GM12875 (cell line): ENCODE measurements at regions not wholly inside any gene's neighbourhood (a gene's known extent, or its start where the extent isn't known, plus 50 kb on each side); places are given as distances from the start of the nearest gene placed in this dataset.

Experiments
- H3K4me3 ChIP-seq: one replicate; pipeline ENCODE4 v1.5.1; 2011; ENCODE audit warnings: low read depth, low read length, control low read depth
- CTCF ChIP-seq: IDR thresholded peaks from 2 replicates; pipeline ENCODE4 v1.5.1; 2011; ENCODE audit warnings: low read depth, mild to moderate bottlenecking, control low read depth, inconsistent platforms, low read length, moderate library complexity, borderline replicate concordance; ENCODE audit not compliant: insufficient read depth

DNA sequence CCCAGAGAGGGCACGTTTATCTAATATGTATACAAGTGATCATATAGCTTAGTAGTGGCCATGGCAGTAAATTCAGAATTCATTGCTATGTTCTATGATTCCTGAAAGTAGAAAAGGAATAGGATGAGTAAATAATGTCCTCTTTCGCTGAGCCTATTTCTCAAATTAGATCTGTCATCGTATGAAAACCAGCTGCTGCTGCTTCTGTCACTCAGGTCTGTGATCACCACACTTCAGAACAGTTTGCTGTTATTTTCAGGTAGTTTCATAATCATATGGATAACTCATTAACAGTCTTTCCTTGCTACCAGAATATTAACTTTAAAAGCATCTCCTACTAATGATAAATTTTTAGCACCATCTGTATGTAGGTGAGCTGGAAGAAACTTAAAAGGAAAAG lies 289.1 kb upstream of the AZI2 start:
- no peak for TF ChIP-seq CTCF
- no peak overlapping the region for H3K4me3 ChIP-seq

DNA sequence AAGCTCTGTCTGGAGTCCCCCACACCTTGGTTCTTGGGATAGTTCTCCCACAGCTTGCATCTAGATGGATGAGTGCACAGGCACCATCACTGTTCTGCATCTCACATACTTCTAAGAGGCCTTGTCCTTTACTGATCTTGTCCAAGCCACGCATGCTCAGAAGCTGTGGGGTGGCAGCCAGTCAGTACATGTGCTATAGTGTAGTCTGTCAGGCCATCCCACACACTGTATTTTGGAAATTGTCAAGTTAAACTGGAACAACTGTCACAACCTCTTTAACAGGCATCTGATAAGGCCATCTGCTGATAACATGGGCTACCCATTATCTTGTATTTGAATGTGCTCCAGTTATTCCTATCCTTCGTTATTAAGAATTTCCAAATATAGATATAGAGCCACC lies 296.5 kb upstream of the AZI2 start:
- H3K4me3 ChIP-seq: no peak overlapping the region
- TF ChIP-seq CTCF: no peak

GRCh38 chr3:28646435-28646834 lies 297.8 kb upstream of the AZI2 start:
- H3K4me3 ChIP-seq: no peak overlapping the region
- no peak for TF ChIP-seq CTCF

- no peak overlapping the region for H3K4me3 ChIP-seq
- no peak for TF ChIP-seq CTCF
These were observed 300.6 kb upstream of the AZI2 start for GRCh38 chr3:28649266-28649665.

DNA sequence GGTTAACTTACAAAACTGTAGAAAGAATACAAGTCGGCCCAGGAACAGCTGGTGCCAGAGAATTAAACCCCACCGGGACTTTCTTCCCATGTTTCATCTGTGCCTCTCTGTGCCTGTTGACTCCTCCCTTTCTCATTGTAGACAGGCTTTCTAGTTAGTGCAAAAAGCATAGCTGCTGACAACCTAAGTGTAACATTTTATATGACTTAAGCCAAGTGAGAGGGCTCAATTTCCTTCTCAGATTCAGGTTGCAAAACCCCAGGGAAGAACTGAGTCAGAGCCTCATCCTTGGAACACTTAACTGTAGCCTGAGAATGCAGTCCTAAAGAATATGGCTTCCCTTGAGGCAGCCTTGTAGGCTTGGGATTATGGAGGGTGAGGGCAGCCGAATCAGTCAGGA lies 302.5 kb upstream of the AZI2 start:
- H3K4me3 ChIP-seq: no peak overlapping the region
- TF ChIP-seq CTCF: no peak

DNA sequence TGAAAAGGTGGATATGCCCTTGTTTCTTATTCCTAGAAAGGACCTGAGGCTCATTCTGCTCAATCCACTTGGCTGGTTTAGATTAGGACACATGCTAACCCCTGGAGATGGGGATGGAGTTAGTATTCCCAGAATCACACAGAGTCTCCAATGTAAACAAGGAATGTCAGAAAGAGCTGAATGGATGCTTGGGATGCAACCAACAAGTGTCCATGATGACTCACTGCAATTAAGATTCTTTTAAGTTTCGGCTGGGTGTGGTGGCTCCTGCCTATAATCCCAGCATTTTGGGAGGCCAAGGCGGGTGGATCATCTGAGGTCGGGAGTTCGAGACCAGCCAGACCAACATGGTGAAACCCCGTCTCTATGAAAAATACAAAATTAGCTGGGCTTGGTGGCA lies 315.5 kb upstream of the AZI2 start:
- no peak for TF ChIP-seq CTCF

DNA sequence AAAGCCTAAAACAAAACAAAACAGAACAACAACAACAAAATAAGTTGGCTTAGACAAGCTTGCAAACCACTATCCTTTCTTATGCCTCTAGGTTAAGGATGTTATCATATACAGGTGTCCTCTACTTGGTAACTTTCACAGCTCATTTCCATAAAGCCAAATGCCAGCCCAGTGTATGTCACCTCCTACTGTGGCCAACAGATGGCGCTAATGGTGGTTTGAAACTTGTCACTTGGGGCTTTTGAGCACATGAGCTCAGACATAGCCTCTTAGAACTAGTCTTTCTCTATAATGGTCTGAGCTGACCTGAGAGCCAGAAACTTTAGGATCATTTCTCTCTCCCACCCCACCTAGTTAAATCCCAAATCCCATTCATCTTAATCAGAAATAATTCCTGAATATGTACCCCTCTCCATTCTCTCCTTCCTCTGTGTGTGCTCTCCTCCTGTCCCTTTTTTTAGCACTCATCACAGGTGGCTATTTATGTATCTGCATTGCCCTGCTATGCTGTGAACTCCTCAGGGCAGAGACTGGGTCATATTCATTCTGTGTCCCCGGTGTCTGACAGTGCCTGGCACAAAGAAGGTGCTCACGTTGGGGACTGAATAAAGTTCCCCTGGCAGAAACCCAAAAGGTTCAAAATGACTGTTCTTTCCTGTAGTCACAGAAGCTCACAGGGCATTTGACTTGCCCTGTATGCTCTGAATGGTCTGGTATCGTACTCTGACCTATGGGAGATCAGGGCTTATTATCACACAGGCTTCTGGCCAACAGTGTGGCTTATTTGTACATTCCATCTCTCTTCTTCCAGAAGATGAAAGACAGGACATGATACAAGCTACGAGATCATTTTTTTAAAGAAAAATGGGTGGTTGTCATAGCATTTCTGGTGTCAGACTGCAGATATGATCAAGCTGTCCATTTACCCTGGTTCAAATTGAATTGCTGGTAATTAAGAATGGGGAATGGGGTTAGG lies 319.3 kb upstream of the AZI2 start:
- no peak overlapping the region for H3K4me3 ChIP-seq
- peak; percentile 78 for TF ChIP-seq CTCF

More for the DNA sequence above, 315.5 kb upstream of the AZI2 start:
- H3K4me3 ChIP-seq: no peak overlapping the region
